Muscle of leg (tissue), 3 donors: ENCODE measurements at regions not wholly inside any gene's neighbourhood (a gene's known extent, or its start where the extent isn't known, plus 50 kb on each side); places are given as distances from the start of the nearest gene placed in this dataset.

Source experiments
- DNase-seq: peaks from one replicate; pipeline ENCODE4 v3.0.0; 2013
- H3K27ac ChIP-seq: one replicate; pipeline ENCODE4 v1.5.1; 2013; ENCODE audit warnings: mild to moderate bottlenecking, low read length, control low read depth
- H3K27me3 ChIP-seq: one replicate; pipeline ENCODE4 v1.6.1; 2013; ENCODE audit warnings: low read length; ENCODE audit not compliant: control insufficient read depth, insufficient read depth
- H3K36me3 ChIP-seq: one replicate; pipeline ENCODE4 v1.6.1; 2013; ENCODE audit warnings: low read length; ENCODE audit not compliant: control insufficient read depth, insufficient read depth
- H3K4me1 ChIP-seq: one replicate; pipeline ENCODE4 v1.6.1; 2013; ENCODE audit warnings: low read length; ENCODE audit not compliant: control insufficient read depth, insufficient read depth
- H3K4me3 ChIP-seq: one replicate; pipeline ENCODE4 v1.5.1; 2013; ENCODE audit warnings: low read length, control low read depth
- H3K9me3 ChIP-seq: replicated peaks from 2 replicates; pipeline ENCODE4 v1.6.1; 2013; ENCODE audit warnings: low read depth, low read length; ENCODE audit not compliant: control insufficient read depth
- WGBS: methylation state at CpG from one replicate; pipeline ENCODE4 v1.1.5; 2013; ENCODE audit warnings: missing lambda C conversion rate; ENCODE audit not compliant: insufficient coverage; 5-methylcytosine and 5-hydroxymethylcytosine counted together

DNA sequence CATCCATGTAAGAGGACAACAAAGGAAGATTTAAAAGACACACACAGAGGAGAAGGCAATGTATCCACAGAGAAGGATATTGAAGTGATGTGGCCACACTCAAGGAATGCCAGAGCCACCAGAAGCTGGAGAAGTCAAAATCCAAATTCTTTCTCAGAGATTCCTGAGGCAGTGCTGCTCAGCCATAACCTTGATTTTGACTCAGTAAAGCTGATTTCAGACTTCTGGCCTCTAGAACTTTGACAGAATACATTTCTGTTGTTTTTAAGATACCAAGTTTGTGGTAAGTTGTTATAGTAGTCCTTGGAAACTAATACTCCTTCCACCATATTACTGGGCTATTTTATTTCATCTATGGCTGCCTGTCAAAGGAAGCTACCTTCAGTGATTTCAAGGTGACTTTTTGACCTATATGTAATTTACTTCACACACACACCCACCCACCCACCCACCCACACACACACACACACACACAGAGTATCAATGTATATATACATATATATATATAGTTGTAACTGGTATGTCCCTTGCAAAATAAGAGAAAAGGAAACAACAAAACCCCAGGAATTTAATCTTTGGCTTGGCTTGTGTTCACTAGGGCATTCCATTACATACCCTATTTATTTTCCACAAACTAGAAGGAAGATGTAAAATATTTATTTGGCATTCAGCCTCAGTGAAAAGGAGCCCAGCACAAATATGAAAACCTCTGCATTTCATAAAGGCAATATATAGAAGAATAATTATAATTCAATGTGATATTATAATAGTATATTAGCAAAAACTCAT lies 142.1 kb upstream of the PTGFR start:
- Histone ChIP-seq H3K27me3 (no peaks in the 10 kb centered on the region), H3K36me3 (no peaks in the 10 kb centered on the region), H3K27ac (no peak overlapping the region), H3K9me3 (no peaks in the 10 kb centered on the region), H3K4me1 (no peaks in the 10 kb centered on the region), H3K4me3 (no peak overlapping the region)
- no peak for DNase-seq

DNA sequence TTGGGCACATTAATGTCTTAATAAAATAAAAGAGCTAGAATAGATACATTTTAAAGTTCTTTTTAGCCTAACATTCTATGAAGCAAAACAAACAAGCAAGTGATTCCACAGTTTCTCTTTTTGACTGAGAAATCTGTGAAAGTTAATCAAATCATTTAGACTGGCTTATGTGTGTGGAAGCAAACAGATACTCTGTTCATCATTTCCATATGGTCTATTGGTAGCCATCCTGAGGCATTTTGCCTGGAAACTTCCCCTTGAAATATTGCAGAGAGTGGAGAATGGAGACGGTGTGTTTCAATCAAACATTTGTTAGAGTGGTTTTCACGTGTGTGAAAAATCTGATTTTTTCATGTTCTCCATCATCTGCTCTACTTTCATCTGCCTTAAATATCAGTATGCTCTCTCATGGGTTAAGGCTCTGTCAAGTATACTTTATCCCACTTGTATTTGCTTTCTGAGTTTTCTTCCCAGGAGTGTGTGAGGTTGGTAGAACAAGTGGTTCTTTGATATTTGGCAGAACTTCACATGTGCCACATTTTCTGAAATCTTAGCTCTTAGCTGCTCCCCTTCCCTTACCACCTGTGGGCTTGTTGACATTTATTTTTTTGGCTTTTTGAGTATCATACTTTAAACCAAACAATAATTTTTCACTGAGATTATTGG lies 139.1 kb upstream of the PTGFR start:
- WGBS, result no CpG with 5 or more reads among the region's 2 CpGs
- H3K4me3 ChIP-seq, result no peak overlapping the region
- no peak overlapping the region for H3K27ac ChIP-seq
- H3K4me1 ChIP-seq, result no peaks in the 10 kb centered on the region
- H3K27me3 ChIP-seq, result no peaks in the 10 kb centered on the region
- H3K36me3 ChIP-seq, result no peaks in the 10 kb centered on the region
- H3K9me3 ChIP-seq, result no peaks in the 10 kb centered on the region
- peak; percentile 36 for DNase-seq

GRCh38 chr1:78355656-78356055 lies 135.1 kb upstream of the PTGFR start:
- H3K4me1 ChIP-seq, result no peaks in the 10 kb centered on the region
- no CpG with 5 or more reads among the region's 1 CpG for WGBS
- H3K36me3 ChIP-seq, result no peaks in the 10 kb centered on the region
- no peaks in the 10 kb centered on the region for H3K27me3 ChIP-seq
- H3K9me3 ChIP-seq, result no peaks in the 10 kb centered on the region
- no peak overlapping the region for H3K27ac ChIP-seq
- peak; percentile 7 for DNase-seq
- no peak overlapping the region for H3K4me3 ChIP-seq

- no peak overlapping the region for H3K27ac ChIP-seq
- H3K4me1 ChIP-seq, result no peaks in the 10 kb centered on the region
- no peak for DNase-seq
- H3K27me3 ChIP-seq, result no peaks in the 10 kb centered on the region
- WGBS, result no CpG with 5 or more reads among the region's 3 CpGs
- H3K9me3 ChIP-seq, result no peaks in the 10 kb centered on the region
- no peaks in the 10 kb centered on the region for H3K36me3 ChIP-seq
- H3K4me3 ChIP-seq, result no peak overlapping the region
Observed at GRCh38 chr1:78358165-78358564, 132.6 kb upstream of the PTGFR start.

GRCh38 chr1:78359666-78360065 lies 131.1 kb upstream of the PTGFR start:
- H3K36me3 ChIP-seq, result no peaks in the 10 kb centered on the region
- H3K9me3 ChIP-seq, result no peaks in the 10 kb centered on the region
- H3K4me1 ChIP-seq, result no peaks in the 10 kb centered on the region
- H3K4me3 ChIP-seq, result no peak overlapping the region
- no peak overlapping the region for H3K27ac ChIP-seq
- no peaks in the 10 kb centered on the region for H3K27me3 ChIP-seq
- DNase-seq, result no peak

GRCh38 chr1:78360584-78360983 lies 130.2 kb upstream of the PTGFR start:
- Histone ChIP-seq H3K36me3 (no peaks in the 10 kb centered on the region), H3K4me3 (no peak overlapping the region), H3K27ac (no peak overlapping the region), H3K4me1 (no peaks in the 10 kb centered on the region), H3K27me3 (no peaks in the 10 kb centered on the region), H3K9me3 (no peaks in the 10 kb centered on the region)
- DNase-seq, result no peak

DNA sequence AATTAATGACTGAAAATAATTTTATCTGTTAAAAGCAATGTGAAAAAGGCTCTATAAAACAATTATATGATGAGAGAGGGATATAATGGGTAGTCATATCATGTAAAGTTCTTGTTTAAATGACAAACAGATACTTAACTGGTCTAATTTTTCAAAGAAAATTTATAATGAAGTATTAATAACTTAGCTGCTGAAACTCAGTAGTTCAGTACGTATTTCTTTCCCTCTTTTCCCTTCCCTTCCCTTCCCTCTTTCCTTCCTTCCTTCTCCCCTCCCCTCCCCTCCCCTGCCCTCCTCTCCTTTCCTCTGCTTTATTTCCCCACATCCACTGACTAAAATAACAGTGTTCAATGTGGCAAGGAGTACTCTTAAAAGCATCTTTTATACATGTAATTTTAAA lies 123.1 kb upstream of the PTGFR start:
- DNase-seq, result no peak
- H3K27ac ChIP-seq, result no peak overlapping the region
- H3K36me3 ChIP-seq, result no peaks in the 10 kb centered on the region
- no peaks in the 10 kb centered on the region for H3K9me3 ChIP-seq
- no CpG with 5 or more reads among the region's 1 CpG for WGBS
- no peaks in the 10 kb centered on the region for H3K27me3 ChIP-seq
- H3K4me1 ChIP-seq, result no peaks in the 10 kb centered on the region
- H3K4me3 ChIP-seq, result no peak overlapping the region

GRCh38 chr1:78369546-78369945 lies 121.2 kb upstream of the PTGFR start:
- H3K4me1 ChIP-seq, result no peaks in the 10 kb centered on the region
- H3K27me3 ChIP-seq, result no peaks in the 10 kb centered on the region
- WGBS, result no CpG with 5 or more reads among the region's 1 CpG
- no peaks in the 10 kb centered on the region for H3K36me3 ChIP-seq
- H3K27ac ChIP-seq, result no peak overlapping the region
- no peaks in the 10 kb centered on the region for H3K9me3 ChIP-seq
- H3K4me3 ChIP-seq, result no peak overlapping the region
- no peak for DNase-seq

DNA sequence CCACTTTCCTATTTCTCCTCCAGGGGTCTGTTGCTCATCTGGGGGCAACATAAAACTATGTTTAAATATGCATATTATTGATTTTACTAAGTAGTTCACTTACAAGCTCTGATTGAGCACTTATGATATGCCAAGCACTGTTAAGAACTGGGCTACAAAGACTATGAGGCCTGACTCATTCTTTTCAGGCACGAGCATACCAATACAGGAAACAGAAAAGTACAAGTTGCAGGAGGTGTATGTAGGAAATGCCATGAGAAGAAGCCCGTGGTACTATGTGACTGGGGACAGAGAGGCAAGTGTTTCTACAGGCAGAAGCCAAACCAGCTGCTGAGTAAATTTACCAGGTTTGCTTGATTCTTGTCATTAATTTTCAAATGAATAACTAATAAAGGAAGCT lies 120.4 kb upstream of the PTGFR start:
- DNase-seq, result no peak
- Histone ChIP-seq H3K36me3 (no peaks in the 10 kb centered on the region), H3K27ac (no peak overlapping the region), H3K4me3 (no peak overlapping the region), H3K9me3 (no peaks in the 10 kb centered on the region), H3K27me3 (no peaks in the 10 kb centered on the region), H3K4me1 (no peaks in the 10 kb centered on the region)
- no CpG with 5 or more reads among the region's 2 CpGs for WGBS

DNA sequence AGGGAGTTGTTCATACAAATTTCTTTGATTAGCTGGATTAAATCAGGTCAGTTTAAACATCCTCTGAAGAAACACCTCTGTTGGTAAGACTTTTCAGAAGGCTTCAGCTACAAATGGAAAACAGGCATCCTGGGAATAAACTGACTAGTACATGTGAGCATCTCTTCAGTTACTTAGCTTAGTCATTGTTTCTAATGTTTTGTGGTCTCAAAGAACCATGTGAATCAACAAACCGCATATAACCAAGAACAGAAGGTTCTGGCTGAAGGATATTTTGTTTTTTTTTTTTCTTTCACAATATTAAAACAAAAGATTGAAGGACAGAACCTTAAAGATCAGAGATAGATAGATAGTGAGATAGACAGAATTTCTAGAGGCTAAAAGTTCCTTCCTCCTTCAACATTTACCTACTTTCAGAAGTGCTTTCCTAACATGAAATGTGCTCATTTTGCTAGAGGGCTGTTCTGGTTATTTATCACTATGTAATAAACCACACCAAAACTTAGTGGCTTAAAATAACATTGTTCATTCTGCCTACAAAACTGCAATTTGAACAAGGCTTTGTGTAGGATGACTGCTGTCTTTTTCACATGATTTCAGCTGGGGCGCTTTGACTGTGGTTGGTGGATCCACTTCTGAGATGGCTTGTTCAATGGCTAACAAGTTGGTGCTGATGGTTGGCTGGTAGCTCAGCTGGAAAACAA lies 119.8 kb upstream of the PTGFR start:
- Histone ChIP-seq H3K9me3 (no peaks in the 10 kb centered on the region), H3K4me1 (no peaks in the 10 kb centered on the region), H3K4me3 (no peak overlapping the region), H3K27me3 (no peaks in the 10 kb centered on the region), H3K36me3 (no peaks in the 10 kb centered on the region), H3K27ac (no peak overlapping the region)
- WGBS, result 100% methylated on average over 1 of the region's 2 CpGs
- DNase-seq, result no peak
